ENCODE measurements at regions not wholly inside any gene's neighbourhood (a gene's known extent, or its start where the extent isn't known, plus 50 kb on each side); places are given as distances from the start of the nearest gene placed in this dataset.

GRCh38 chr11:8757533-8757932 is 74.9 kb downstream of the RPL27A start:
- H3K9me3 ChIP-seq (replicated peaks in 1 of 2; ENCODE audit: control insufficient read depth in 1 of 2, insufficient read depth in 1 of 2, low read length in 2 of 2): no peaks in the 10 kb centered on the region
- no peaks in the 10 kb centered on the region for H3K79me2 ChIP-seq (ENCODE audit: insufficient read depth, low read length)
- intact Hi-C loops (cut with micrococcal nuclease): no loop called here
- no peak for TF ChIP-seq CTCF (IDR thresholded peaks at IDR 0.05)
- no CpG with 5 or more reads among the region's 2 CpGs for WGBS (ENCODE audit: insufficient coverage)
- Mint-ChIP-seq H3K36me3 (no peaks in the 10 kb centered on the region), H3K27ac (no peak overlapping the region), H3K4me3 (no peak overlapping the region), H3K27me3 (ENCODE audit: low read depth in 3 of 3) (peaks cover 0 to 2% (median 0%) of the 10 kb centered on the region in 3 donors), H3K9me3 (no peaks in the 10 kb centered on the region), H3K4me1 (peaks cover 3% of the 10 kb centered on the region)
- H3K36me3 ChIP-seq (replicated peaks in 1 of 2; ENCODE audit: control insufficient read depth in 1 of 2, insufficient read depth in 2 of 2, low read length in 2 of 2): no peaks in the 10 kb centered on the region
- no peak overlapping the region for H3K4me3 ChIP-seq (replicated peaks in 1 of 3; ENCODE audit: low read depth in 2 of 3, low read length in 3 of 3)
- H3K4me2 ChIP-seq (replicated peaks; ENCODE audit: extremely low read depth, low read length, poor library complexity, severe bottlenecking): no peak overlapping the region
- peaks cover 8 to 9% of the 10 kb centered on the region in 2 donors for H3K4me1 ChIP-seq (ENCODE audit: control insufficient read depth in 1 of 2, insufficient read depth in 2 of 2, low read length in 2 of 2)
- H4K20me1 ChIP-seq (ENCODE audit: insufficient read depth, low read length): no peaks in the 10 kb centered on the region
- no peak overlapping the region for H3K9ac ChIP-seq (ENCODE audit: insufficient read depth, low read length, poor library complexity, severe bottlenecking)
- no peaks in the 10 kb centered on the region for H3K27me3 ChIP-seq (ENCODE audit: control insufficient read depth in 2 of 2, insufficient read depth in 2 of 2, low read length in 2 of 2)
- H2AFZ ChIP-seq (ENCODE audit: insufficient read depth, low read depth, low read length, poor library complexity, severe bottlenecking): no peak overlapping the region
- no peak overlapping the region for H3K27ac ChIP-seq (ENCODE audit: low read depth in 1 of 2, low read length in 2 of 2)
- no peak for DNase-seq

- Mint-ChIP-seq H3K4me1 (peaks cover under 1% of the 10 kb centered on the region), H3K9me3 (no peaks in the 10 kb centered on the region), H3K27ac (no peak overlapping the region), H3K4me3 (no peak overlapping the region), H3K27me3 (ENCODE audit: low read depth in 3 of 3) (no peaks in the 10 kb centered on the region), H3K36me3 (no peaks in the 10 kb centered on the region)
- Histone ChIP-seq H3K9me3 (replicated peaks in 1 of 2; ENCODE audit: control insufficient read depth in 1 of 2, insufficient read depth in 1 of 2, low read length in 2 of 2) (no peaks in the 10 kb centered on the region), H3K9ac (ENCODE audit: insufficient read depth, low read length, poor library complexity, severe bottlenecking) (no peak overlapping the region), H3K36me3 (replicated peaks in 1 of 2; ENCODE audit: control insufficient read depth in 1 of 2, insufficient read depth in 2 of 2, low read length in 2 of 2) (no peaks in the 10 kb centered on the region), H3K4me1 (ENCODE audit: control insufficient read depth in 1 of 2, insufficient read depth in 2 of 2, low read length in 2 of 2) (peaks cover 8 to 9% of the 10 kb centered on the region in 2 donors), H4K20me1 (ENCODE audit: insufficient read depth, low read length) (no peaks in the 10 kb centered on the region), H3K4me2 (replicated peaks; ENCODE audit: extremely low read depth, low read length, poor library complexity, severe bottlenecking) (no peak overlapping the region), H3K27ac (ENCODE audit: low read depth in 1 of 2, low read length in 2 of 2) (no peak overlapping the region), H3K27me3 (ENCODE audit: control insufficient read depth in 2 of 2, insufficient read depth in 2 of 2, low read length in 2 of 2) (no peaks in the 10 kb centered on the region), H2AFZ (ENCODE audit: insufficient read depth, low read depth, low read length, poor library complexity, severe bottlenecking) (no peak overlapping the region), H3K4me3 (replicated peaks in 1 of 3; ENCODE audit: low read depth in 2 of 3, low read length in 3 of 3) (no peak overlapping the region), H3K79me2 (ENCODE audit: insufficient read depth, low read length) (no peaks in the 10 kb centered on the region)
- DNase-seq: no peak
- no peak for TF ChIP-seq CTCF (IDR thresholded peaks at IDR 0.05)
- 94% methylated on average over 10 of the region's 11 CpGs for WGBS (ENCODE audit: insufficient coverage)
- intact Hi-C loops (cut with micrococcal nuclease): no loop called here
Observed at GRCh38 chr11:8758619-8759169, 76.1 kb downstream of the RPL27A start.

All from CD14-positive monocyte (primary cell).